GM10248 (cell line): ENCODE measurements at regions not wholly inside any gene's neighbourhood (a gene's known extent, or its start where the extent isn't known, plus 50 kb on each side); places are given as distances from the start of the nearest gene placed in this dataset.
"Not testable (repeated sequence)": the region's sequence is repeated elsewhere in the genome, so short reads cannot be mapped to it uniquely, and the experiment has no call there.

Source experiments
- CTCF ChIA-PET: fragments of 300-600 bp; sonication (Branson Sonifier 250); formaldehyde crosslinking; extraction: SDS; loops from one replicate; lab custom pipeline; 2021; ENCODE audit warnings: antibody characterized with exemption; lab: Yijun Ruan, JAX
- POLR2A ChIA-PET: fragments of 350-650 bp; sonication (Branson Sonifier 250); formaldehyde crosslinking; extraction: SDS; loops from one replicate; lab custom pipeline; 2020; ENCODE audit warnings: antibody characterized with exemption; lab: Yijun Ruan, JAX
- DNase-seq: peaks from one replicate; pipeline ENCODE4 v3.0.0; 2012; ENCODE audit errors: extremely low spot score
- CTCF ChIP-seq: IDR thresholded peaks from 2 replicates; pipeline ENCODE4 v1.5.1; 2012; ENCODE audit warnings: mild to moderate bottlenecking, low read depth; ENCODE audit errors: extremely low read depth, missing control alignments, control extremely low read depth

- TF ChIP-seq CTCF = no peak
- POLR2A ChIA-PET = no interaction called here
- CTCF ChIA-PET = no interaction called here
- no peak for DNase-seq
Observed at GRCh38 chr9:87199278-87199677, 252.0 kb upstream of the GAS1 start.

- TF ChIP-seq CTCF = no peak
- no peak for DNase-seq
- ChIA-PET CTCF (no interaction called here), POLR2A (no interaction called here)
Observed at GRCh38 chr9:87199782-87200181, 252.5 kb upstream of the GAS1 start.

GRCh38 chr9:87201351-87201751 lies 254.0 kb upstream of the GAS1 start:
- ChIA-PET POLR2A (no interaction called here), CTCF (no interaction called here)
- TF ChIP-seq CTCF = no peak
- no peak for DNase-seq

GRCh38 chr9:87206064-87206661 lies 258.9 kb upstream of the GAS1 start:
- TF ChIP-seq CTCF = no peak
- no peak for DNase-seq
- POLR2A ChIA-PET = no interaction called here
- CTCF ChIA-PET = no interaction called here

GRCh38 chr9:87210658-87211057 lies 263.4 kb upstream of the GAS1 start:
- POLR2A ChIA-PET, DNase-seq, CTCF ChIA-PET: not testable (repeated sequence)

- TF ChIP-seq CTCF = no peak
- POLR2A ChIA-PET = no interaction called here
- CTCF ChIA-PET = no interaction called here
Observed at GRCh38 chr9:87211669-87212068, 264.4 kb upstream of the GAS1 start.

GRCh38 chr9:87212605-87213021 lies 265.3 kb upstream of the GAS1 start:
- ChIA-PET POLR2A (no interaction called here), CTCF (no interaction called here)
- no peak for DNase-seq
- no peak for TF ChIP-seq CTCF

More at GRCh38 chr9:87211669-87212068, 264.4 kb upstream of the GAS1 start:
- DNase-seq = no peak
